CD4-positive, CD25-positive, alpha-beta regulatory T cell (primary cell): ENCODE measurements at regions not wholly inside any gene's neighbourhood (a gene's known extent, or its start where the extent isn't known, plus 50 kb on each side); places are given as distances from the start of the nearest gene placed in this dataset.
A peak's percentile ranks its signal among the peaks of the same experiment; 100 is the strongest.

Experiments used
- ATAC-seq, 2 donors: fragments of 150-1000 bp; cut with Tn5 transposase; one replicate each; pipeline ENCODE4 v1.10.0; 2021; ENCODE audit warnings: low read depth in 2 of 2, moderate number of reproducible peaks in 2 of 2, moderate library complexity in 1 of 2
- DNase-seq, 3 donors: peaks; one replicate each; pipeline versions ENCODE4 v3.0.0 to v3.0.0-alpha.2; 2012 to 2022; ENCODE audit warnings: mixed read lengths in 1 of 3
- H3K27ac ChIP-seq: one replicate; pipeline ENCODE4 v1.7.0; 2013; ENCODE audit warnings: mild to moderate bottlenecking, low read length; ENCODE audit not compliant: insufficient read depth, poor library complexity, severe bottlenecking
- H3K27me3 ChIP-seq: one replicate; pipeline ENCODE4 v1.7.0; 2013; ENCODE audit warnings: low read length; ENCODE audit not compliant: control insufficient read depth, insufficient read depth
- H3K36me3 ChIP-seq: one replicate; pipeline ENCODE4 v1.7.0; 2013; ENCODE audit warnings: mild to moderate bottlenecking, low read length, moderate library complexity; ENCODE audit not compliant: control insufficient read depth, insufficient read depth
- H3K4me1 ChIP-seq: 2 replicates; pipeline ENCODE4 v1.7.0; 2013; ENCODE audit warnings: mild to moderate bottlenecking, low read length; ENCODE audit not compliant: insufficient read depth, control insufficient read depth, poor library complexity, severe bottlenecking
- H3K4me3 ChIP-seq: one replicate; pipeline ENCODE4 v1.7.0; 2013; ENCODE audit warnings: low read depth, mild to moderate bottlenecking, low read length, moderate library complexity
- H3K9me3 ChIP-seq, 2 experiments: 1 replicate in 1 of 2; 2 replicates in 1 of 2; pipeline ENCODE4 v1.7.0; 2013; ENCODE audit warnings: low read length in 2 of 2, mild to moderate bottlenecking in 1 of 2, moderate library complexity in 1 of 2; ENCODE audit not compliant: control insufficient read depth in 2 of 2
- H3K27ac Mint-ChIP-seq, 3 donors: one replicate each; pipeline ENCODE4 v1.8.0; 2020 to 2022; ENCODE audit warnings: mild to moderate bottlenecking in 3 of 3, mixed read lengths in 3 of 3, moderate library complexity in 2 of 3
- H3K27me3 Mint-ChIP-seq: one replicate; pipeline ENCODE4 v1.8.0; 2022; ENCODE audit warnings: mild to moderate bottlenecking, mixed read lengths
- H3K36me3 Mint-ChIP-seq: one replicate; pipeline ENCODE4 v1.8.0; 2020; ENCODE audit warnings: mixed read lengths
- H3K4me1 Mint-ChIP-seq, 4 donors: one replicate each; pipeline ENCODE4 v1.8.0; 2020 to 2022; ENCODE audit warnings: mixed read lengths in 4 of 4, mild to moderate bottlenecking in 1 of 4
- H3K4me3 Mint-ChIP-seq, 4 donors: one replicate each; pipeline ENCODE4 v1.8.0; 2020 to 2022; ENCODE audit warnings: mild to moderate bottlenecking in 4 of 4, mixed read lengths in 4 of 4, moderate library complexity in 3 of 4
- H3K9me3 Mint-ChIP-seq, 7 donors: one replicate each; pipeline ENCODE4 v1.8.0; 2020 to 2022; ENCODE audit warnings: mixed read lengths in 7 of 7, mild to moderate bottlenecking in 3 of 7, moderate library complexity in 2 of 7

DNA sequence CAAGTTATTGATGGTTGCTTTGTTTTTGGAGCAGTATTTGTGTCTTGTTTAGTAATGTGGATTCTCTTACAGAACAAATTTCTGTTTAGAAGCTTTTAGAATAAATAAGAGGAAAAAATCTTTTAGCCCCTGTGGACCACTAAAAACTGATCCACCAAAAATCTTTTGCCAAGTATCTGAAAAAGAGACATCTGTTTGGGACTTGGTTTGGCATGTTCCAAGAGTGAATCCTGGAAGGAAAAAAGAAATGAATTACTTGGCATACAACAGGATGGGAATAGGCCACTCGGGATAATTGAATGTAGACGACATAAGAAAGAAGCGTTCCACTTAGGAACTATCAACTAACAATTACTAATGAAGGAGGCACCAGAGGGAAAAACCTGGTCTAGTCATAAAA is 1350.1 kb upstream of the C9orf72 start:
- Histone ChIP-seq H3K27me3 (no peaks in the 10 kb centered on the region), H3K4me1 (no peaks in the 10 kb centered on the region), H3K4me3 (no peak overlapping the region), H3K9me3 (peaks cover 0 to 6% of the 10 kb centered on the region in 2 experiments), H3K36me3 (no peaks in the 10 kb centered on the region), H3K27ac (no peak overlapping the region)
- Mint-ChIP-seq H3K9me3 (peaks cover 0 to 17% (median 2%) of the 10 kb centered on the region in 7 donors), H3K4me1 (no peaks in the 10 kb centered on the region), H3K27ac (peak overlapping the region in 1 of 3 donors; percentile 24), H3K4me3 (no peak overlapping the region), H3K36me3 (no peaks in the 10 kb centered on the region), H3K27me3 (no peaks in the 10 kb centered on the region)
- DNase-seq: no peak
- ATAC-seq: no peak

GRCh38 chr9:28925157-28925556 is 1351.9 kb upstream of the C9orf72 start:
- Mint-ChIP-seq H3K4me1 (no peaks in the 10 kb centered on the region), H3K27me3 (no peaks in the 10 kb centered on the region), H3K9me3 (peaks cover 0 to 20% (median 3%) of the 10 kb centered on the region in 7 donors), H3K27ac (no peak overlapping the region), H3K36me3 (no peaks in the 10 kb centered on the region), H3K4me3 (no peak overlapping the region)
- Histone ChIP-seq H3K36me3 (no peaks in the 10 kb centered on the region), H3K27me3 (no peaks in the 10 kb centered on the region), H3K4me3 (no peak overlapping the region), H3K4me1 (no peaks in the 10 kb centered on the region), H3K9me3 (peaks cover 0 to 6% of the 10 kb centered on the region in 2 experiments), H3K27ac (no peak overlapping the region)
- ATAC-seq (no peak), DNase-seq (no peak)

DNA sequence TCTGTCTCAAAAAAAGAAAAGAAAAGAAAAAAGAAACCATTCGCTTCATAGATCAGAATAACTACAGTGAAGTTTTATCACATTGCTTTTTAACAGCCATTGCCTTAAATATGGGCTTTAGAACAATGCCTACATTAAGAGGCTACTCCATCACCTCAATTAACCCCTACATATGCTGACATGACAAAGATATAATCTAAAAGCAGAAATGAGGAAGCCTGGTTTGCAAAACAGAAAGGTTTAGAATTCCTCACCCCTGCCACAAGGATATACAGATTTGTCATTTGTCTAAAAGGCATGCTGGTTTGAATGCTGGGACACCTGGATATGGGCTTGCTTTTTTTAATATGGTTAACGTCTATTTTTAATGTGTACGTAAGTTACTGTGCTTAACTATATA is 1353.0 kb upstream of the C9orf72 start:
- H3K9me3 Mint-ChIP-seq: peaks cover 0 to 20% (median 3%) of the 10 kb centered on the region in 7 donors
- ATAC-seq (no peak), DNase-seq (no peak)
- Histone ChIP-seq H3K27ac (no peak overlapping the region), H3K36me3 (no peaks in the 10 kb centered on the region), H3K4me3 (no peak overlapping the region), H3K9me3 (peaks cover 0 to 6% of the 10 kb centered on the region in 2 experiments), H3K4me1 (no peaks in the 10 kb centered on the region), H3K27me3 (no peaks in the 10 kb centered on the region)
- no peaks in the 10 kb centered on the region for H3K36me3 Mint-ChIP-seq
- no peaks in the 10 kb centered on the region for H3K4me1 Mint-ChIP-seq
- H3K27ac Mint-ChIP-seq: no peak overlapping the region
- no peak overlapping the region for H3K4me3 Mint-ChIP-seq
- H3K27me3 Mint-ChIP-seq: no peaks in the 10 kb centered on the region

- H3K4me3 ChIP-seq: no peak overlapping the region
- no peaks in the 10 kb centered on the region for H3K4me1 ChIP-seq
- H3K4me3 Mint-ChIP-seq: no peak overlapping the region
- no peak overlapping the region for H3K27ac ChIP-seq
- peaks cover 0 to 22% (median 3%) of the 10 kb centered on the region in 7 donors for H3K9me3 Mint-ChIP-seq
- no peaks in the 10 kb centered on the region for H3K4me1 Mint-ChIP-seq
- DNase-seq (no peak), ATAC-seq (no peak)
- no peaks in the 10 kb centered on the region for H3K36me3 ChIP-seq
- H3K36me3 Mint-ChIP-seq: no peaks in the 10 kb centered on the region
- H3K9me3 ChIP-seq: peaks cover 0 to 6% of the 10 kb centered on the region in 2 experiments
- no peak overlapping the region for H3K27ac Mint-ChIP-seq
- H3K27me3 ChIP-seq: no peaks in the 10 kb centered on the region
- H3K27me3 Mint-ChIP-seq: no peaks in the 10 kb centered on the region
Observed at GRCh38 chr9:28927691-28928090, 1354.4 kb upstream of the C9orf72 start.

DNA sequence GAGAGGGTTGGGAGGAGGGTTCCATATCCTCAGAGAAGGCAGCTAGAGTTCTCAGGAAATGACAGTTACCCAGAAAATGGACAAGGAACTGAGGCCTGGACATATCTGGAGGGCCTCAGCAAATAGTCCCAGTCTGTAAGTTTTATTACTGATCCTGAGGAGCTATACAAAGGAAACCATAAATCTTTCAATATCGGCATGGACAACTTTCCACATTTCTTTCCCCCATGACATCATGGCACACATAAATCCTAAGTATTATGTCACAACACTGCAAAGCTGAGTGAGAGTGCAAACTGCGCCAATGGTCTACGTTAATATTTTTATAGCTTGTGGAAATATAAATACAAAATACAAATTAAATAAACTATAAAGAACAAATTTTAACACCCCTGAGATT is 1356.2 kb upstream of the C9orf72 start:
- no peaks in the 10 kb centered on the region for H3K27me3 ChIP-seq
- no peak overlapping the region for H3K4me3 ChIP-seq
- no peaks in the 10 kb centered on the region for H3K36me3 ChIP-seq
- Mint-ChIP-seq H3K27ac (no peak overlapping the region), H3K4me3 (no peak overlapping the region), H3K36me3 (no peaks in the 10 kb centered on the region), H3K4me1 (no peaks in the 10 kb centered on the region), H3K27me3 (no peaks in the 10 kb centered on the region), H3K9me3 (peaks cover 0 to 20% (median 3%) of the 10 kb centered on the region in 7 donors)
- H3K27ac ChIP-seq: no peak overlapping the region
- no peaks in the 10 kb centered on the region for H3K4me1 ChIP-seq
- H3K9me3 ChIP-seq: no peaks in the 10 kb centered on the region
- ATAC-seq: no peak
- DNase-seq: no peak

- no peaks in the 10 kb centered on the region for H3K9me3 ChIP-seq
- ATAC-seq (no peak), DNase-seq (no peak)
- H3K27ac ChIP-seq: no peak overlapping the region
- no peak overlapping the region for H3K4me3 ChIP-seq
- H3K4me1 Mint-ChIP-seq: no peaks in the 10 kb centered on the region
- no peaks in the 10 kb centered on the region for H3K27me3 ChIP-seq
- no peaks in the 10 kb centered on the region for H3K4me1 ChIP-seq
- H3K9me3 Mint-ChIP-seq: peaks cover 0 to 15% (median 3%) of the 10 kb centered on the region in 7 donors
- H3K36me3 ChIP-seq: no peaks in the 10 kb centered on the region
- H3K36me3 Mint-ChIP-seq: no peaks in the 10 kb centered on the region
- H3K4me3 Mint-ChIP-seq: no peak overlapping the region
- no peaks in the 10 kb centered on the region for H3K27me3 Mint-ChIP-seq
- H3K27ac Mint-ChIP-seq: no peak overlapping the region
Observed at GRCh38 chr9:28930766-28931165, 1357.5 kb upstream of the C9orf72 start.

GRCh38 chr9:28934111-28934510 is 1360.8 kb upstream of the C9orf72 start:
- no peaks in the 10 kb centered on the region for H3K36me3 Mint-ChIP-seq
- H3K4me3 ChIP-seq: no peak overlapping the region
- H3K27me3 ChIP-seq: no peaks in the 10 kb centered on the region
- H3K27ac Mint-ChIP-seq: no peak overlapping the region
- DNase-seq: no peak
- no peaks in the 10 kb centered on the region for H3K4me1 ChIP-seq
- H3K27ac ChIP-seq: no peak overlapping the region
- no peak for ATAC-seq
- H3K9me3 ChIP-seq: no peaks in the 10 kb centered on the region
- H3K36me3 ChIP-seq: no peaks in the 10 kb centered on the region
- H3K4me1 Mint-ChIP-seq: no peaks in the 10 kb centered on the region
- no peaks in the 10 kb centered on the region for H3K27me3 Mint-ChIP-seq
- H3K9me3 Mint-ChIP-seq: peaks cover 0 to 9% (median 2%) of the 10 kb centered on the region in 7 donors
- H3K4me3 Mint-ChIP-seq: no peak overlapping the region

DNA sequence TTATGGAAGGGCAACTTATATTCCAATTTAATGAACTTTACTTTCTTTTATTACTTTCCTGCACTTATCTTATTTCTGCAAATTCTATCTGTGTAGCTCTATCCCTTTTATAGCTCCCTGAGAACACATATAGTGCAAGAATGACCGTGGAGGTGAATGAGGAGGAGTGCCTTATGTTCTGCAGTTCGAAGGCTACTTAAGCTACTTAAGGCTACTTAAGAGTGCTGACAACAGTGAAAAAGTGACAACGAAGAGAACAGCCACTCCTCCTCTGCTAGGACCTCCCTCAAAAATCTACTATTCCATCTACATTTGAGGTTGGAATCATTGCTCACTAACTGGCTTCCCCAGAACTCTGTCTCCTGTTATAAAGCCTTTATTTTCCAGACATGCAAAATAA is 1365.7 kb upstream of the C9orf72 start:
- no peak for ATAC-seq
- H3K9me3 Mint-ChIP-seq: peaks cover 0 to 7% (median 2%) of the 10 kb centered on the region in 7 donors
- no peaks in the 10 kb centered on the region for H3K36me3 Mint-ChIP-seq
- Histone ChIP-seq H3K4me3 (no peak overlapping the region), H3K4me1 (no peaks in the 10 kb centered on the region), H3K27me3 (no peaks in the 10 kb centered on the region), H3K36me3 (no peaks in the 10 kb centered on the region), H3K27ac (no peak overlapping the region), H3K9me3 (no peaks in the 10 kb centered on the region)
- no peak for DNase-seq
- H3K27ac Mint-ChIP-seq: no peak overlapping the region
- H3K4me1 Mint-ChIP-seq: no peaks in the 10 kb centered on the region
- no peak overlapping the region for H3K4me3 Mint-ChIP-seq
- H3K27me3 Mint-ChIP-seq: no peaks in the 10 kb centered on the region
